Smooth muscle cell (in vitro differentiated cells): ENCODE measurements at regions not wholly inside any gene's neighbourhood (a gene's known extent, or its start where the extent isn't known, plus 50 kb on each side); places are given as distances from the start of the nearest gene placed in this dataset.

ENCODE experiments used
- DNase-seq: peaks from one replicate; lab custom pipeline; 2025; ENCODE audit not compliant: unreplicated experiment; lab: John Stamatoyannopoulos, UW
- H2AFZ ChIP-seq: fragments of 200-600 bp; sonication (generic); 2 replicates; pipeline ENCODE4 v1.6.0; 2016; ENCODE audit warnings: antibody characterized with exemption, low read depth, mild to moderate bottlenecking
- H3F3A ChIP-seq: fragments of 200-600 bp; sonication (generic); 2 replicates; pipeline ENCODE4 v1.6.0; 2017; ENCODE audit warnings: antibody characterized with exemption, low read depth
- H3K27ac ChIP-seq: fragments of 200-600 bp; sonication (generic); 2 replicates; pipeline ENCODE4 v1.5.1; 2016; ENCODE audit warnings: low read depth, mild to moderate bottlenecking
- H3K27me3 ChIP-seq: fragments of 200-600 bp; sonication (generic); 2 replicates; pipeline ENCODE4 v1.6.1; 2016; ENCODE audit warnings: low read depth, mild to moderate bottlenecking
- H3K36me3 ChIP-seq: fragments of 200-600 bp; sonication (generic); 2 replicates; pipeline ENCODE4 v1.5.1; 2016; ENCODE audit warnings: low read depth
- H3K4me1 ChIP-seq: fragments of 200-600 bp; sonication (generic); 2 replicates; pipeline ENCODE4 v1.5.1; 2016; ENCODE audit warnings: low read depth
- H3K4me2 ChIP-seq: fragments of 200-600 bp; sonication (generic); 2 replicates; pipeline ENCODE4 v1.6.0; 2016; ENCODE audit warnings: mild to moderate bottlenecking
- H3K4me3 ChIP-seq: fragments of 200-600 bp; sonication (generic); 2 replicates; pipeline ENCODE4 v1.5.1; 2016; ENCODE audit warnings: mild to moderate bottlenecking
- H3K79me2 ChIP-seq: fragments of 200-600 bp; sonication (generic); 2 replicates; pipeline ENCODE4 v1.6.0; 2016; ENCODE audit warnings: low read depth, mild to moderate bottlenecking
- H3K9ac ChIP-seq: fragments of 200-600 bp; sonication (generic); 2 replicates; pipeline ENCODE4 v1.6.0; 2016; ENCODE audit warnings: low read depth
- H3K9me3 ChIP-seq: fragments of 200-600 bp; sonication (generic); replicated peaks from 2 replicates; pipeline ENCODE4 v1.5.1; 2016; ENCODE audit warnings: low read depth
- H4K20me1 ChIP-seq: fragments of 200-600 bp; sonication (generic); 2 replicates; pipeline ENCODE4 v1.6.0; 2016; ENCODE audit warnings: low read depth
- WGBS: methylation state at CpG from one replicate; pipeline ENCODE4 v1.1.7; 2016; ENCODE audit warnings: low lambda C conversion rate; 5-methylcytosine and 5-hydroxymethylcytosine counted together
- TF ChIP-seq, protein P1 (sequence below): fragments of 200-600 bp; sonication (generic); IDR thresholded peaks from 2 replicates; pipeline ENCODE4 v1.5.1; 2017; ENCODE audit warnings: borderline replicate concordance, mild to moderate bottlenecking, antibody characterized with exemption; ENCODE audit not compliant: insufficient read depth, poor library complexity, severe bottlenecking

DNA sequence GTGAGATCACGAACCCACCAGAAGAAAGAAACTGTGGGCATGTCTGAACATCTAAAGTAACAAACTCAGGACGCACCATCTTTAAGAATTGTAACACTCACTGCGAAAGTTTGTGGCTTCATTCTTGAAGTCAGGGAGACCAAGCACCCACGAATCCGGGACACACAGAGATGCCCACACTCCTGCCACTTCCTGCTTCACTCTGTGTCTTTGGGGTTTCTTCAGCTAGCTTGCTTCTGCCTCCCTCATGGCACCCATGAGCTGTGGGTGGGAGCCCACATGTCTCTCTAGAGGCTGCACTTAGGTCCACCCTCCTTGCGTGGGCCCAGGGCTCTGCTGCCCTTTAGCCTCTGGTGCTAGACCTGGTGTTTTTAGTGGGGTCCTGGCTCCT lies 61.2 kb upstream of the CNOT6 start:
- DNase-seq, result no peak

DNA sequence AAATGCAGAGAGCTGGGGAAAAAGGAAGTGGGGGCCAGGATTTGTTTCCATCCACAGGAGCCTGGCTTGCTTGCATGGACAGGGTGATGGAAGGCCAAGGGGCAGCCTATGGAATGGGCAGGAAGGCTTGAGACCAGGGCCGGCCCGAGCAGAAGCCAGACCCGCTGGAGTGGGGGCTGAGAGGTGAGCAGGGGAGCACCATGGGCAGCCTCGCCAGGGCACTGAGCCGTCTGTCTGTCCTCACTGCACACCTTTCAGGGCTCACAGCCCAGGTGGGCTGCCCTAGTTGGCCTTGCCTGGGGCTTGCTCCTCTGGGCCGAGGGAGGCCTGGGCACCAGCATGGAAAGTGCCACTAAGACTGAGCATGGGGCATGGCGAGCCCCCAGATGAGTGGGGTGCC lies 58.6 kb upstream of the CNOT6 start:
- no peak overlapping the region for H3K27ac ChIP-seq
- no peaks in the 10 kb centered on the region for H3K79me2 ChIP-seq
- WGBS, result 91% methylated on average over 7 of the region's 7 CpGs
- H4K20me1 ChIP-seq, result no peaks in the 10 kb centered on the region
- H3K9me3 ChIP-seq, result no peaks in the 10 kb centered on the region
- no peak overlapping the region for H3K9ac ChIP-seq
- H3K36me3 ChIP-seq, result no peaks in the 10 kb centered on the region
- no peak overlapping the region for H3K4me2 ChIP-seq
- no peaks in the 10 kb centered on the region for H3F3A ChIP-seq
- no peaks in the 10 kb centered on the region for H3K27me3 ChIP-seq
- TF ChIP-seq, protein P1, sequence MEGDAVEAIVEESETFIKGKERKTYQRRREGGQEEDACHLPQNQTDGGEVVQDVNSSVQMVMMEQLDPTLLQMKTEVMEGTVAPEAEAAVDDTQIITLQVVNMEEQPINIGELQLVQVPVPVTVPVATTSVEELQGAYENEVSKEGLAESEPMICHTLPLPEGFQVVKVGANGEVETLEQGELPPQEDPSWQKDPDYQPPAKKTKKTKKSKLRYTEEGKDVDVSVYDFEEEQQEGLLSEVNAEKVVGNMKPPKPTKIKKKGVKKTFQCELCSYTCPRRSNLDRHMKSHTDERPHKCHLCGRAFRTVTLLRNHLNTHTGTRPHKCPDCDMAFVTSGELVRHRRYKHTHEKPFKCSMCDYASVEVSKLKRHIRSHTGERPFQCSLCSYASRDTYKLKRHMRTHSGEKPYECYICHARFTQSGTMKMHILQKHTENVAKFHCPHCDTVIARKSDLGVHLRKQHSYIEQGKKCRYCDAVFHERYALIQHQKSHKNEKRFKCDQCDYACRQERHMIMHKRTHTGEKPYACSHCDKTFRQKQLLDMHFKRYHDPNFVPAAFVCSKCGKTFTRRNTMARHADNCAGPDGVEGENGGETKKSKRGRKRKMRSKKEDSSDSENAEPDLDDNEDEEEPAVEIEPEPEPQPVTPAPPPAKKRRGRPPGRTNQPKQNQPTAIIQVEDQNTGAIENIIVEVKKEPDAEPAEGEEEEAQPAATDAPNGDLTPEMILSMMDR, result no peak
- H3K4me1 ChIP-seq, result no peaks in the 10 kb centered on the region
- no peak overlapping the region for H3K4me3 ChIP-seq
- DNase-seq, result no peak
- H2AFZ ChIP-seq, result no peak overlapping the region

More for the DNA sequence above, 61.2 kb upstream of the CNOT6 start:
- Histone ChIP-seq H3K9ac (no peak overlapping the region), H3K36me3 (no peaks in the 10 kb centered on the region), H3K79me2 (no peaks in the 10 kb centered on the region), H3F3A (no peaks in the 10 kb centered on the region), H3K4me1 (no peaks in the 10 kb centered on the region), H3K4me2 (no peak overlapping the region), H3K9me3 (no peaks in the 10 kb centered on the region), H3K4me3 (no peak overlapping the region), H2AFZ (no peak overlapping the region), H4K20me1 (no peaks in the 10 kb centered on the region), H3K27ac (no peak overlapping the region), H3K27me3 (no peaks in the 10 kb centered on the region)
- TF ChIP-seq, protein P1, result no peak
- 87% methylated on average over 6 of the region's 6 CpGs for WGBS

DNA sequence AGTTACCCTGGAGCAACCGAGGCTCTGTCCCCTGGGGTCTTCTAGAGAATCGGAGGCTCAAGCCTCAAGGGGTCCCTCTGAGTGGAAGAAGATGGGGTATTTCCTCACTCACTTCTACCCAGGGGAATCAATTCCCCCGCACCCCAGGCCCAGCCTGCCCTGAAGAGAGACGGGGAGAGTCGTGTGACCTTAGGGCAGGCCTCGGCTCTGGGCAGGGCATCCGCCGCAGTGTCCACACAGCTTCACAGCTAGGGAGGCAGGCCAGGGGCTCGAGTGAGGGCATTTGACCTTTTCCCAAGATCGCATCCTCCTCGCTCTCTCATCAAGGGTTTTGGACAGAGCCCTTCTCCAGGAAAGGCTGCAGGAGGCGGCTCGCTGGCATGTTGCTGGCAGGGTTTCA lies 57.9 kb upstream of the CNOT6 start:
- Histone ChIP-seq H3K79me2 (no peaks in the 10 kb centered on the region), H3K27me3 (no peaks in the 10 kb centered on the region)
- WGBS, result 92% methylated on average over 13 of the region's 13 CpGs

DNA sequence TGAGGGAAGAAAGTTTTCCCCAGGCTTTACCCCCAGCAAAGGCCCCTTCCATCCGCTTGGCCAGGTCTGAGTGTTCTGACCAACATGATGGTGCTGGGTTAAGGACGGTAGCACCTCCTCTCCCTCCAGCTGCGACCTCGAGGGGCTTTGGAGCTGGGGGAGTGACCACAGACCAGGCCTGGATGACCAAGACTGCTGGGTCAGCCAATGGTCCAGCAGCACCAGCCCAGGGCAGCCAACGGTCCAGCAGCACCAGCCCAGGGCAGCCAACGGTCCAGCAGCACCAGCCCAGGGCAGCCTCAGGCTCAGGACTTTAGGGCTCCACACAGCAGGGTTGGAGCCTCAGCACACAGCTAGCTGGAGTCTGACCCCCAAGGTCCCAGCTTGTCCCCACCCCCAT lies 57.2 kb upstream of the CNOT6 start:
- H3K4me1 ChIP-seq, result no peaks in the 10 kb centered on the region
- no peaks in the 10 kb centered on the region for H3K36me3 ChIP-seq
- H3K4me3 ChIP-seq, result no peak overlapping the region
- no peak overlapping the region for H3K27ac ChIP-seq
- no peak overlapping the region for H3K9ac ChIP-seq
- DNase-seq, result no peak
- H3K9me3 ChIP-seq, result no peaks in the 10 kb centered on the region
- no peak overlapping the region for H3K4me2 ChIP-seq
- H2AFZ ChIP-seq, result no peak overlapping the region
- H3K27me3 ChIP-seq, result no peaks in the 10 kb centered on the region
- TF ChIP-seq, protein P1, result no peak
- no peaks in the 10 kb centered on the region for H3F3A ChIP-seq
- 81% methylated on average over 6 of the region's 6 CpGs for WGBS
- no peaks in the 10 kb centered on the region for H3K79me2 ChIP-seq
- no peaks in the 10 kb centered on the region for H4K20me1 ChIP-seq

More for the DNA sequence above, 57.9 kb upstream of the CNOT6 start:
- H3K4me3 ChIP-seq, result no peak overlapping the region
- TF ChIP-seq, protein P1, result no peak
- no peak overlapping the region for H2AFZ ChIP-seq
- no peak overlapping the region for H3K4me2 ChIP-seq
- no peak for DNase-seq
- no peaks in the 10 kb centered on the region for H3F3A ChIP-seq
- H3K36me3 ChIP-seq, result no peaks in the 10 kb centered on the region
- no peaks in the 10 kb centered on the region for H3K9me3 ChIP-seq
- H3K27ac ChIP-seq, result no peak overlapping the region
- no peaks in the 10 kb centered on the region for H4K20me1 ChIP-seq
- no peaks in the 10 kb centered on the region for H3K4me1 ChIP-seq
- no peak overlapping the region for H3K9ac ChIP-seq
